Cardiac muscle cell (in vitro differentiated cells and primary cell): ENCODE measurements at regions not wholly inside any gene's neighbourhood (a gene's known extent, or its start where the extent isn't known, plus 50 kb on each side); places are given as distances from the start of the nearest gene placed in this dataset.

Source experiments
- DNase-seq, 2 donors: peaks; one replicate each; pipeline versions ENCODE4 v3.0.0 to v3.0.0-alpha.2; 2010 to 2017; ENCODE audit warnings: low read depth in 1 of 2, low spot score in 1 of 2
- H3K27ac ChIP-seq: fragments of 200-600 bp; sonication (generic); 2 replicates; pipeline ENCODE4 v1.5.1; 2016
- H3K27me3 ChIP-seq: fragments of 200-600 bp; sonication (generic); 2 replicates; pipeline ENCODE4 v1.6.0; 2016; ENCODE audit warnings: control low read depth
- H3K36me3 ChIP-seq: fragments of 200-600 bp; sonication (generic); 2 replicates; pipeline ENCODE4 v1.5.1; 2016; ENCODE audit warnings: control low read depth
- H3K4me1 ChIP-seq: fragments of 200-600 bp; sonication (generic); 2 replicates; pipeline ENCODE4 v1.8.1; 2017; ENCODE audit warnings: low read depth, mild to moderate bottlenecking, mixed run types
- H3K4me3 ChIP-seq: fragments of 200-600 bp; sonication (generic); 2 replicates; pipeline ENCODE4 v1.5.1; 2016; ENCODE audit warnings: mild to moderate bottlenecking
- H3K9me3 ChIP-seq: fragments of 200-600 bp; sonication (generic); 2 replicates; pipeline ENCODE4 v1.5.1; 2017; ENCODE audit warnings: low read depth, mild to moderate bottlenecking, control low read depth
- CTCF ChIP-seq: IDR thresholded peaks from 2 replicates; pipeline ENCODE4 v1.5.1; 2012; ENCODE audit warnings: low read depth, mild to moderate bottlenecking, low read length

- TF ChIP-seq CTCF, result no peak
- Histone ChIP-seq H3K9me3 (no peaks in the 10 kb centered on the region), H3K27me3 (no peaks in the 10 kb centered on the region), H3K4me1 (no peaks in the 10 kb centered on the region), H3K36me3 (no peaks in the 10 kb centered on the region), H3K27ac (no peak overlapping the region), H3K4me3 (no peak overlapping the region)
- DNase-seq, result no peak
Measured at GRCh38 chr4:180717451-180718033, 1525.7 kb upstream of the TENM3 start.

GRCh38 chr4:180721356-180721755 lies 1521.8 kb upstream of the TENM3 start:
- H3K4me1 ChIP-seq, result no peaks in the 10 kb centered on the region
- H3K27me3 ChIP-seq, result no peaks in the 10 kb centered on the region

GRCh38 chr4:180726611-180727010 lies 1516.6 kb upstream of the TENM3 start:
- no peak for TF ChIP-seq CTCF
- Histone ChIP-seq H3K27me3 (no peaks in the 10 kb centered on the region), H3K36me3 (no peaks in the 10 kb centered on the region), H3K4me3 (no peak overlapping the region), H3K4me1 (no peaks in the 10 kb centered on the region), H3K27ac (no peak overlapping the region), H3K9me3 (no peaks in the 10 kb centered on the region)
- DNase-seq, result no peak

More at GRCh38 chr4:180721356-180721755, 1521.8 kb upstream of the TENM3 start:
- no peak overlapping the region for H3K27ac ChIP-seq
- DNase-seq, result no peak
- H3K36me3 ChIP-seq, result no peaks in the 10 kb centered on the region
- no peak overlapping the region for H3K4me3 ChIP-seq
- TF ChIP-seq CTCF, result no peak
- no peaks in the 10 kb centered on the region for H3K9me3 ChIP-seq

- DNase-seq, result no peak
- no peak for TF ChIP-seq CTCF
- Histone ChIP-seq H3K4me3 (no peak overlapping the region), H3K4me1 (no peaks in the 10 kb centered on the region), H3K27me3 (no peaks in the 10 kb centered on the region), H3K9me3 (no peaks in the 10 kb centered on the region), H3K27ac (no peak overlapping the region), H3K36me3 (no peaks in the 10 kb centered on the region)
Measured at GRCh38 chr4:180727478-180727877, 1515.7 kb upstream of the TENM3 start.

- Histone ChIP-seq H3K9me3 (no peaks in the 10 kb centered on the region), H3K27me3 (no peaks in the 10 kb centered on the region), H3K4me1 (no peaks in the 10 kb centered on the region), H3K36me3 (no peaks in the 10 kb centered on the region), H3K27ac (no peak overlapping the region), H3K4me3 (no peak overlapping the region)
- no peak for DNase-seq
- TF ChIP-seq CTCF, result no peak
Measured at GRCh38 chr4:180734753-180735432, 1508.3 kb upstream of the TENM3 start.
